Gastrocnemius medialis (tissue), 4 donors: ENCODE measurements at regions not wholly inside any gene's neighbourhood (a gene's known extent, or its start where the extent isn't known, plus 50 kb on each side); places are given as distances from the start of the nearest gene placed in this dataset.

Experiments used
- POLR2A ChIP-seq, 2 donors: fragments of 450-650 bp; IDR thresholded peaks; one replicate each; pipeline ENCODE4 v1.6.1; 2017; ENCODE audit warnings: antibody characterized with exemption in 2 of 2, mild to moderate bottlenecking in 2 of 2, moderate library complexity in 2 of 2
- TF ChIP-seq, protein P1 (sequence below), 5 experiments: fragments of 450-650 bp in 3 of 5; fragments of 200-600 bp in 2 of 5; sonication (generic) in 2 of 5; IDR thresholded peaks in 4 of 5; conservative IDR thresholded peaks in 1 of 5; 1 replicate in 4 of 5; 2 replicates in 1 of 5; pipeline ENCODE4 v1.5.1; 2016 to 2019; ENCODE audit warnings: antibody characterized with exemption in 5 of 5, mild to moderate bottlenecking in 3 of 5, moderate library complexity in 3 of 5

DNA sequence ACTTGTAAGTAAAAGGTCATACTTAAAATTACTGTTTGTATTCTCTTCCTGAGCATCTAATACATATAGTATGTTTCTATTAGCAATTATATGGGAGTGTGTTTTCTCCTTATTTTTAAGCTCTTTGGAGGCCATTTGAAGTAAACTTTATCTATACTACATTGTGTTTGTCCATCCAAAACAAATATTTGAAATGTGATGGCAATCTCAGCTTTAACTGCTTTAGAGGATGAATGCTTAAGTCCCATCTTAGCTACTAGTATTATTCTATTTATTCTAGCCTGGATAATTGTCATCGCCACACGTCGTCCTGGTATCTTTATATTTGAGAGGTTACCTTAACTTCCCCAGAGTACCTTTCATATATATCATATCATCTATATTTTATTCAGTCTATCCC, 335.8 kb downstream of the NAF1 start:
- no peak for TF ChIP-seq POLR2A (IDR thresholded peaks at IDR 0.05)
- TF ChIP-seq, protein P1, sequence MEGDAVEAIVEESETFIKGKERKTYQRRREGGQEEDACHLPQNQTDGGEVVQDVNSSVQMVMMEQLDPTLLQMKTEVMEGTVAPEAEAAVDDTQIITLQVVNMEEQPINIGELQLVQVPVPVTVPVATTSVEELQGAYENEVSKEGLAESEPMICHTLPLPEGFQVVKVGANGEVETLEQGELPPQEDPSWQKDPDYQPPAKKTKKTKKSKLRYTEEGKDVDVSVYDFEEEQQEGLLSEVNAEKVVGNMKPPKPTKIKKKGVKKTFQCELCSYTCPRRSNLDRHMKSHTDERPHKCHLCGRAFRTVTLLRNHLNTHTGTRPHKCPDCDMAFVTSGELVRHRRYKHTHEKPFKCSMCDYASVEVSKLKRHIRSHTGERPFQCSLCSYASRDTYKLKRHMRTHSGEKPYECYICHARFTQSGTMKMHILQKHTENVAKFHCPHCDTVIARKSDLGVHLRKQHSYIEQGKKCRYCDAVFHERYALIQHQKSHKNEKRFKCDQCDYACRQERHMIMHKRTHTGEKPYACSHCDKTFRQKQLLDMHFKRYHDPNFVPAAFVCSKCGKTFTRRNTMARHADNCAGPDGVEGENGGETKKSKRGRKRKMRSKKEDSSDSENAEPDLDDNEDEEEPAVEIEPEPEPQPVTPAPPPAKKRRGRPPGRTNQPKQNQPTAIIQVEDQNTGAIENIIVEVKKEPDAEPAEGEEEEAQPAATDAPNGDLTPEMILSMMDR (IDR thresholded peaks at IDR 0.05 in 4 of 5, conservative IDR thresholded peaks at IDR 0.05 in 1 of 5): no peak
